ENCODE measurements at regions not wholly inside any gene's neighbourhood (a gene's known extent, or its start where the extent isn't known, plus 50 kb on each side); places are given as distances from the start of the nearest gene placed in this dataset.
"Not testable (repeated sequence)": the region's sequence is repeated elsewhere in the genome, so short reads cannot be mapped to it uniquely, and the experiment has no call there.

- DNase-seq, result no peak
These were observed 180.8 kb upstream of the CACNA2D1 start for GRCh38 chr7:82624337-82624736.

DNA sequence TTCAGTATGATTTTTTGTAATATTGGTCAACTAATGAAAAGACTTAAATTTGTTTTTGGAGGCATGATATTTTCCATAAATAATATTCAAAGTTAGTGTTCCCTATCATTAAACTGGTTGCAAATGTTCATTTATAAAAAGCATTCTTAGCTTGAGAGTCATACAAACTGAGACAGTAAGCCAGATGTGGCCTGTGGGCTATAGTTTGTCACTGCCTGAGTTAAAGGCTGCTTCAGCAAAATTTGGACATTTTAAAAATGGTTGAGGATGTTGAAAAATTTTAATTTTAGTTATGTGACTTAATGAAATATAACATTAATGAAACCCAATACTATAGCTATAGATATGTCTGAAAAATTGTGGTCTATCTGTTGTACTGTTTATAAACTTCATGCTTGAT lies 180.2 kb upstream of the CACNA2D1 start:
- no peak for DNase-seq

DNA sequence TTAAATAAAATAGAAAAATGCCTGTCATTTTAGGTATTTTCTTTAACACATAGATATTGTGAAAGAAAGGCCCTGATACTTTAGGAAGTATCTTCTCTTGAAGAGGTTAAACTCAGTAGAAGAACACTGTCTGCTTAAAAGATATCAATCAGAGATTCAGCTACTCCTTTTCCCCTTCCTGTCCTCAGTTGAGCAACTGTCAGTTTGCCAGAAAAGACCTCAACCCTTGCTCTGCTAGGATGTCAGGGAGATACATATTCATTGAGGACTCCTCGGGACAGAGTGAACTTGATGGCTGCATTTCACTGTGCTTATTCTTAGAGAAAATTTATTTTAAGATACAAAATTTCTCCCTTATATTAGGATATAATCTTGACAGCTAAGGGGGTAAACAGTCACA lies 173.6 kb upstream of the CACNA2D1 start:
- DNase-seq, result no peak

- DNase-seq, result no peak
These were observed 172.6 kb upstream of the CACNA2D1 start for GRCh38 chr7:82616059-82616728.

GRCh38 chr7:82615527-82615926 lies 171.9 kb upstream of the CACNA2D1 start:
- DNase-seq, result no peak

DNA sequence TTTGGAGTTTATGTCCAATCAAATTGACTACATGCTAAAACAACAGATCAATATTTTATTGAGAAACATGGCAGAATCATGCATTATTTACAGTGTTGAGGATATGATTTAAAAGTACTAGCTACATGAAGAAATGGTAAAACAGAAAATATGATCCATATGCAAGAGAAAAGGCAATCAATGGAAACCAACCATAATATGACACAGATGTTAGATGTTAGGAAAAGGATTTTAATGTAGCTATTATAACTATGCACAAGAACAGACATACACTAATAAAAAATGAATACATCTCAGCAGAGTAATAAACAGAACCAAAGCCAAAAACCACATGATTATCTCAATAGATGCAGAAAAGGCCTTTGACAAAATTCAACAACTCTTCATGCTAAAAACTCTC lies 166.2 kb upstream of the CACNA2D1 start:
- DNase-seq, result no peak

- DNase-seq, result peak; percentile 5
These were observed 161.8 kb upstream of the CACNA2D1 start for GRCh38 chr7:82605247-82605864.

DNA sequence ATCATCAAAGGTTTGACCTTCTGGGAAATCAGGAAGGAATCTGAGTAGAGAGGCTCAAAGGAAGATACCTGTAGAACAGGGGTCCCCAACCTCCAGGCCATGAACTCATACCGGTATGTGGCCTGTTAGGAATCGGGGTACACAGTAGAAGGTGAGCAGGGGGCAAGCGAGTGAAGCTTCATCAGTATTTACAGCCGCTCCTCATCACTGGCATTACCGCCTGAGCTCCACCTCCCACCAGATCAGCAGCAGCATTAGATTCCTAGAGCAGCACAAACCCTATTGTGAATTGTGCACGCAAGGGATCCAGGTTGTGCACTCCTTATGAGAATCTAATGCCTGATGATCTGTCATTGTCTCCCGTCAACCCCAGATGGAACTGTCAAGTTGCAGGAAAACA lies 158.5 kb upstream of the CACNA2D1 start:
- no peak for DNase-seq

DNA sequence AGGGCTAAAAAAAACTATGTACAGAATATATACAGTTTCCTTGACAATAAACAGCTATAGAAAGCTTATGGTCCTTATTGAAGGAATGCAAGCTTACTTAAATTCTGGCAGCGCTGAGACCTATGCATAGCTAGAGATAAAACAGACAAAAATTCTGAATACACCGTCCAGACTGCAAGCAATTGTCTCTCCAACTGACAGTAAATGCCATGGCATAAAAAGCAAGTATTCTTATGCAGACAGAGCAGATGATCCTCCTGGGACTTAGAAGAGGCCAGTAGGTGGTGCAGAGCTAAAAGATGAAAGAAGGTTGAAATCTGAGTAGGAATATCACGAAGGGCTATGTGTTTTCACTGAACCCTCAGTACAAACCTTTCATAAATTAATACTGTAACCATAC lies 157.0 kb upstream of the CACNA2D1 start:
- DNase-seq, result no peak

DNA sequence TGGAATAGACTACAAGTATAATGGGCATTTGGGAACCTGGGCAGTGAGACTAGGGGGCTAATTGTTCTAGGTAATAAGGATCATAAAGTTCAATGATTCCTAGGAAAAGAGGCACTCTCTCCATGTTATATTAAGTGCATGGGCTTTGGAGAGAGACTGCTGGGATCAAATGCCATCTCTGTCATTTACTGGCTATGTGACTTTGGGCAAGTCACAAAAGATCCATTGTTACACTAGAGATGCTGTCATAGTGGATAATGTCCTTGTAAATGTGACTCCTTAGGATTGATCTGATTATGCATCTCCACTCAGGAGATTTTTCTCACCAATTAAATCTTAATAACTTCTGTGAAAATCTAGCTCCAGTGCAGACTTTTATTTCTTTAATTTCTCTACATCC lies 156.3 kb upstream of the CACNA2D1 start:
- no peak for DNase-seq

DNA sequence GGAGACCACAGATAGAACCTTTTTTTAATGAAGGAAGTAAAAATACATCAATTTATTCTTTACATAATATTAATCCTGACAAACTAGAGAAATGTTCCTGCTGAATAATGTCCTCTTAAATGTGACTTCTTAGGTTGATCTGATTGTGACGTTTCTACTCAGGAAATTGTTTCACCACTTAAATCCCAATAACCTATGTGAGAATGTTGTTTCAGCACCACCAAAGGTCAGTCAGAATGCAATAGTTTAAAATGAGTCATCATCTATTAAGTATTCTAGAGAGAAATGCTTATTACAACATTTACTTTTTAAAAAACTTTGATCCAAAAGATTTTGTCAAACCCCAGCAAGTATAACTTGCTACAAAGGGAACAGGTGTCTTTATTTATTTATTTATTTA lies 155.4 kb upstream of the CACNA2D1 start:
- DNase-seq, result no peak

DNA sequence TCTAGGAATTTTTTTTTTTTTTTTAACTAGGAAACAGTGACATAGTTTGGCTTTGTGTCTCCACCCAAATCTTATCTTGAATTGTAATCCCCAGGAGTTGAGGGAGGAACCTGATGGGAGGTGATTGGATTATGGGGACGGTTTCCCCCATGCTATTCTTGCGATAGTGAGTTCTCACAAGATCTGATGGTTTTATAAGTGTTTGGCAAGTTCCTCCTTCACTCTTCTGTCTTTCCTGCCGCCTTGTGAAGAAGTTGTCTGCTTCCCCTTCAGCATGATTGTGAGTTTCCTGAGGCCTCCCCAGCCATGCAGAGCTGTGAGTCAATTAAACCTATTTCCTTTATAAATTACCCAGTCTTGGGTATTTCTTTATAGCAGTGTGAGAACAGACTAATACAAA lies 152.2 kb upstream of the CACNA2D1 start:
- not testable (repeated sequence) for DNase-seq

- DNase-seq, result no peak
These were observed 151.6 kb upstream of the CACNA2D1 start for GRCh38 chr7:82595176-82595575.

- DNase-seq, result no peak
These were observed 151.1 kb upstream of the CACNA2D1 start for GRCh38 chr7:82594665-82595064.

DNA sequence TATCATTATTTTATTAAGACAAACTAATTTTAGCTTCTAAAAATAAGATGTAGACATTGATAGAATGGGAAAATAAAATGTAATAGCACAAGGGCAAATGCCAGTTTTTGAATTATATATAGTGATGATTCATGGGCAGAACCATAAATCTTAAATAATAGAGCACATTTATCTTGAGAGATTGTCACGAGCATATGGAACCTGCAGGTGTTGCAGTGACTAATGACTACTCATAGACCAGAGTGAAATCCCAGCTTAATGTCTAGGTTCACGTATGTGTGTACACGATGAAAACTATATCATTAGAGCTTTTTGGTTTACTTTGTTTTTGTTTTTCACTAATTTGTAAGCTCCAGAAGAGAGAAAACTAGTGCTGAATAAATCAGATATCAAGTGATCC lies 150.2 kb upstream of the CACNA2D1 start:
- DNase-seq, result no peak

- no peak for DNase-seq
These were observed 148.8 kb upstream of the CACNA2D1 start for GRCh38 chr7:82592416-82592815.

GRCh38 chr7:82579047-82579446 lies 135.5 kb upstream of the CACNA2D1 start:
- no peak for DNase-seq

DNA sequence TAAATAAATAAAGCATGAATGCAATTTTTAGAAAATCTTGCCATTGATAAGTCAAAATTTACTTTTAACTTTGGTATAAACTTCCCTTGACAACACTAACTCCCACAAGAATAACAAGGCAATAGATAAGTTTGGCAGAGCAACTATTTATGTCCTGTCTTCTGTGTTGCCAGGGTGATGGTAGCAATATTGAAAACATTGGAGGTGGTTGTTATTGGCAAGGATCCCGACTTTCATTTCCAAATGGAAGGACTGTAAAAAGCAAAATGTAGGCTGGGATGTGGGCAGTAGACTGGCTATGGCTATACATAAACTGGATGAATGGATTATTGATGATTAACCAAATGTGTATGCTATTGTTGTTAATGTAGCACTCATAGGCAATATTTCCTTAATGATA lies 134.9 kb upstream of the CACNA2D1 start:
- no peak for DNase-seq

- peak; percentile 64 for DNase-seq
These were observed 128.8 kb upstream of the CACNA2D1 start for GRCh38 chr7:82572195-82572880.

DNA sequence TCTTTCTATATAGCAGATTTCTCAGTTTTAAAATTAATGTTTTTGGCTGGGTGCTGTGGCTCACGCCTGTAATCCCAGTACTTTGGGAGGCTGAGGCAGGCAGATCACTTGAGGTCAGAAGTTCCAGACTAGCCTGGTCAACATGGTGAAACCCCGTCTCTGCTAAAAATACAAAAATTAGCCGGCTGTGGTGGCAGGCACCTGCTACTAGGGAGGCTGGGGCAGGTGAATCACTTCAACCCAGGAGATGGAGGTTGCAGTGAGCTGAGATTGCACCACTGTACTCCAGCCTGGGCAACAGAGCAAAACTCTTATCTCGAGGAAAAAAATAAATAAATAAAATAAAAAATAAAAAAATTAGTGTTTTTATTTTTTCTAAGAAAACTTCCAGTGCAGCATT lies 127.5 kb upstream of the CACNA2D1 start:
- DNase-seq, result not testable (repeated sequence)

- DNase-seq, result no peak
These were observed 124.3 kb upstream of the CACNA2D1 start for GRCh38 chr7:82567841-82568240.

- no peak for DNase-seq
These were observed 123.8 kb upstream of the CACNA2D1 start for GRCh38 chr7:82567356-82567755.

DNA sequence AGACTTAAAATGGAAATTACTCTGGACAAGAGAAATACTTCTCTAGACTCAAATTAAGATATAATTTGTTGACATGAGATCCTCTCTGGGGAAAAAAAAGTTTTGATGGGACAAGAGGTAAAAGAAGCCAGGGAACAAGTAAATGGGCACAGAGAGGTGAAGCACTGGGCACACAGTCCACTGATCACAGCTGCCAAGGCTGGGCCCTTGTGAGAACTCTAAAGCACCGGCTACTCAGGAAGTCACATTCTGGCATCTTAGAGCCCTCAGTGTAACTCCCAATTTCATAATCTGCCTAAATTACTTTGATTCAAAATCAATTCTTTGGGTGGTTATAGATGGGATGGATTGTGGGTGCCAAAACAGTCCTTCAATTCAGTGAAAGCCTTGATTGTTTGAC lies 123.2 kb upstream of the CACNA2D1 start:
- DNase-seq, result no peak

GRCh38 chr7:82562716-82563404 lies 119.3 kb upstream of the CACNA2D1 start:
- no peak for DNase-seq
